Type B pancreatic cell (in vitro differentiated cells): ENCODE measurements at regions not wholly inside any gene's neighbourhood (a gene's known extent, or its start where the extent isn't known, plus 50 kb on each side); places are given as distances from the start of the nearest gene placed in this dataset.

Experiments used
- DNase-seq: peaks from one replicate; pipeline ENCODE4 v3.0.0; 2021; ENCODE audit warnings: mixed read lengths; ENCODE audit not compliant: unreplicated experiment; ENCODE audit errors: extremely low spot score
- H3K27ac Mint-ChIP-seq: 2 replicates; pipeline ENCODE4 v1.8.0; 2021; ENCODE audit warnings: mild to moderate bottlenecking, mixed read lengths
- H3K27me3 Mint-ChIP-seq: 2 replicates; pipeline ENCODE4 v1.8.0; 2021; ENCODE audit warnings: mixed read lengths
- H3K36me3 Mint-ChIP-seq: 2 replicates; pipeline ENCODE4 v1.8.0; 2021; ENCODE audit warnings: mixed read lengths
- H3K4me1 Mint-ChIP-seq: one replicate; pipeline ENCODE4 v1.8.0; 2021; ENCODE audit warnings: mixed read lengths; ENCODE audit not compliant: unreplicated experiment
- H3K4me3 Mint-ChIP-seq: 2 replicates; pipeline ENCODE4 v1.8.0; 2021; ENCODE audit warnings: mild to moderate bottlenecking, mixed read lengths
- H3K9me3 Mint-ChIP-seq: 2 replicates; pipeline ENCODE4 v1.8.0; 2021; ENCODE audit warnings: mixed read lengths
- TF ChIP-seq, protein P1 (sequence below): fragments of 200-600 bp; sonication (generic); conservative IDR thresholded peaks from 2 replicates; pipeline ENCODE4 v1.5.0; 2021; ENCODE audit warnings: antibody characterized with exemption, mild to moderate bottlenecking

DNA sequence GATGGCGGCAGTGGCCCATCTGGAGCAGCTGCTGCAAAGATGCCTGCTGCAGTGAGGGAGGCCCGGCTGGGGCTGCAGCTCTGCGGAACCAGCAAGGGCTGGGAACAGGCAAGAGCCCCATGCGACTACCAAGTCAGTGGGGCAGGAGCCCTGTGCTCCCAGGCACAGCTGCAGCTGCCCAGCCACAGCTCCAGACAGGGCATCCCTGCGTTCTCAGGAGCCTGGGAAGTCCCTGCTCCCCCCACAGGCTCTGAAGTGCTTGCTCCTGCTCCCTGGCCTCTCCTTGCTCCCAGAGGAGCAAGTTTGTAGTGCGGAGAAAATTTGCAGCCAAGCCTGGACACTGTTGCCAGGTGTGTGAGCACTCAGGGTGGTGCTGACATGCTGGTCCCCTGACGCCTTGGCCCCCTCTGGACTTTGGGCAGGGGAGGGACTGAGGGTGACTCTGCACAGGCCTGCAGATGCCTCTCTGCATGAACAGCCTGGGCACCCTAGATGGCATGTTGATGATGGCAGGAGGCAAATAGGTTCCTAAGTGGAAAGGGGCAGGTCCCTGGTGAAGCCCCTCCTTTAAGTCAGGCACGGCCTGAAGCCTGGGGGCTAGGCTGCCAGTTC, 105.6 kb downstream of the LYZL1 start:
- H3K9me3 Mint-ChIP-seq = no peaks in the 10 kb centered on the region
- no peaks in the 10 kb centered on the region for H3K36me3 Mint-ChIP-seq
- peaks cover 18% of the 10 kb centered on the region for H3K4me1 Mint-ChIP-seq
- peaks cover 11% of the 10 kb centered on the region for H3K27me3 Mint-ChIP-seq
- no peak overlapping the region for H3K4me3 Mint-ChIP-seq
- TF ChIP-seq, protein P1, sequence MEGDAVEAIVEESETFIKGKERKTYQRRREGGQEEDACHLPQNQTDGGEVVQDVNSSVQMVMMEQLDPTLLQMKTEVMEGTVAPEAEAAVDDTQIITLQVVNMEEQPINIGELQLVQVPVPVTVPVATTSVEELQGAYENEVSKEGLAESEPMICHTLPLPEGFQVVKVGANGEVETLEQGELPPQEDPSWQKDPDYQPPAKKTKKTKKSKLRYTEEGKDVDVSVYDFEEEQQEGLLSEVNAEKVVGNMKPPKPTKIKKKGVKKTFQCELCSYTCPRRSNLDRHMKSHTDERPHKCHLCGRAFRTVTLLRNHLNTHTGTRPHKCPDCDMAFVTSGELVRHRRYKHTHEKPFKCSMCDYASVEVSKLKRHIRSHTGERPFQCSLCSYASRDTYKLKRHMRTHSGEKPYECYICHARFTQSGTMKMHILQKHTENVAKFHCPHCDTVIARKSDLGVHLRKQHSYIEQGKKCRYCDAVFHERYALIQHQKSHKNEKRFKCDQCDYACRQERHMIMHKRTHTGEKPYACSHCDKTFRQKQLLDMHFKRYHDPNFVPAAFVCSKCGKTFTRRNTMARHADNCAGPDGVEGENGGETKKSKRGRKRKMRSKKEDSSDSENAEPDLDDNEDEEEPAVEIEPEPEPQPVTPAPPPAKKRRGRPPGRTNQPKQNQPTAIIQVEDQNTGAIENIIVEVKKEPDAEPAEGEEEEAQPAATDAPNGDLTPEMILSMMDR = no peak
- H3K27ac Mint-ChIP-seq = no peak overlapping the region
- DNase-seq = no peak

DNA sequence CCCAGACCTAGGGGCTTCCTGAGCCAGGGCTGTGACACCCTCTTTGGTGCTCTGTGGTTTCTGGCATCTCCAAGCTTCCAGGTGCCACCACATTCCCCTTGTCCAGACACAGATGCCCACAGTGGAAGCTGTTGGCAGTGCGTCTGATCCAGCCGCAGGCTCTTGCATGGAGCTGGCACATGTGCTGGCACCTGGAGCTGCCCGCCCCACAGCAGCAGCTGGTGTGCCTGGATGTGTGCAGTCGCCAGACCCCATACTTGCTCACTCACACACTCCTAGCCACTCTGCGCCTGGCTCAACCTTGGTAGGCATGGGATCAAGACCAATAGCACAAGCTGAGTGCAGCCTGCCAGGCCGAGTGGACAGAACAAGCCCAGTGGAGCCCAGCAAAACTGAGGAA, 106.5 kb downstream of the LYZL1 start:
- H3K9me3 Mint-ChIP-seq = peaks cover 6% of the 10 kb centered on the region
- no peaks in the 10 kb centered on the region for H3K36me3 Mint-ChIP-seq
- H3K27me3 Mint-ChIP-seq = peaks cover 11% of the 10 kb centered on the region
- TF ChIP-seq, protein P1 = no peak
- no peak for DNase-seq
- H3K4me3 Mint-ChIP-seq = no peak overlapping the region
- H3K4me1 Mint-ChIP-seq = peaks cover 18% of the 10 kb centered on the region
- H3K27ac Mint-ChIP-seq = no peak overlapping the region

DNA sequence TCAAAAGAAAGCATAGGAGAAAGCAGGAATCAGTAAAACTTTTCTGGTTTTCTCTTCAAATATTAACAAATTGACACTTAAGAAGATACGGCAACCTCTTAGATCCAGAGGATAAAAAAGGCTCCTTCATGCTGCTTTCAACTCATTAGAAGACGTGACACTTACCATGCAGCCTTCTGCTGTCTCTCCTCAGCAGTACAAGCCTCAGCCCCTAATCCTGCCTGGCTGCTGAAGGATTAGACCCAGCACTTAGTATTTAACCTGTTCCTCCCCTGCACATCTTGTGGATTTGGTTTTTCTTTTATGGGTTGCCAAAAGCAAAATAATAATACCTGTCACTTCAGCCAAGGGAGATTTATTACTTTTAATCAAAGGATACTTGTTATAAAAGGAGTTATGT, 108.4 kb downstream of the LYZL1 start:
- no peak overlapping the region for H3K4me3 Mint-ChIP-seq
- TF ChIP-seq, protein P1 = no peak
- H3K4me1 Mint-ChIP-seq = peaks cover 13% of the 10 kb centered on the region
- H3K9me3 Mint-ChIP-seq = peaks cover 16% of the 10 kb centered on the region
- H3K36me3 Mint-ChIP-seq = no peaks in the 10 kb centered on the region
- DNase-seq = no peak
- peaks cover 11% of the 10 kb centered on the region for H3K27me3 Mint-ChIP-seq
- H3K27ac Mint-ChIP-seq = no peak overlapping the region

DNA sequence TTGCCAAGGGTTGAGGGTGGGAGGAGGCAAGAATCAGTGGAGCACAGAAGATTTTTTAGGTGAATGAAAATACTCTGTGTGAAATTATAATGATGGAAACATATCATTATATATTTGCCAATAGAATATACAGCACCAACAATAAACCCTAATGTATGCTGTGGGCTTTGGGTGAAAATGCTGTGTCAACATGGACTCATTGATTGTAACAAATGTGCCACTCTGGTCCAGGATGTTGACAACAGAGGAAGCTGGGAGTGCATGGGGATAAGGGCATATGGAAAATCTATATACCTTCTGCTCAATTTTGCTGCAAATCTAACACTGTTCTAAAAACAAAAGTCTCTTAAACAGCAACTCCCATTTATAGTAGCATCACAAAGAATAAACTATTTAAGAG, 114.3 kb downstream of the LYZL1 start:
- Mint-ChIP-seq H3K27me3 (no peaks in the 10 kb centered on the region), H3K36me3 (no peaks in the 10 kb centered on the region)
- TF ChIP-seq, protein P1 = no peak

DNA sequence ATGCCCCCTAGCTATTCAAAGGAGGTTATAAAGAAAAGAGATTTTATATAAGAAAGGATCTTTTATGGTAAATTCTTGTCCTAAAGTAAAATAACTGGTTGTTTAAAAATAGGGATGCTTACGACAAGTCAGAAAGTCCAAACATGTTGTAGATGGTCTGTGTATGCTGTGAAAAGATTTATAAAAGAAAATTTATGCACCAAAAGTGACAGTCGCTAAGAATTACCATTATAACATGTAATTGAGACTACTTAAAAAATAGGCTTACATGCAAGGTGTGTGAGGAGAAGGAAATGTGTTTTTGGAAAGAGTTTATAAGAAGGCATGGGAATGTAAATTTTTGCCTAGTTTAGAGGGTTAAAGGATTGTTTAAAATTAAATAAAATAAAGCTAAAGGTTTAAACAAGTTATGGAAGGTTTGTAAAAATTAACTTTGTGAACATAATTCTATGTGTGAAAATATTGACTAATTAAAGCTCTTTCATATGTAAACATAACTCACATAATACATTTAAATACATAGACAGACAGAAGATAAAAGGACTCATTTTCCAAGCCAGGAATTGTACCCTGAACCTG, 118.5 kb downstream of the LYZL1 start:
- no peaks in the 10 kb centered on the region for H3K4me1 Mint-ChIP-seq
- H3K27me3 Mint-ChIP-seq = no peaks in the 10 kb centered on the region
- H3K36me3 Mint-ChIP-seq = peaks cover 4% of the 10 kb centered on the region
- DNase-seq = no peak
- H3K27ac Mint-ChIP-seq = no peak overlapping the region
- H3K9me3 Mint-ChIP-seq = peaks cover 4% of the 10 kb centered on the region
- TF ChIP-seq, protein P1 = no peak
- H3K4me3 Mint-ChIP-seq = no peak overlapping the region

More for the DNA sequence above, 114.3 kb downstream of the LYZL1 start:
- no peaks in the 10 kb centered on the region for H3K4me1 Mint-ChIP-seq
- H3K27ac Mint-ChIP-seq = no peak overlapping the region
- DNase-seq = no peak
- peaks cover 19% of the 10 kb centered on the region for H3K9me3 Mint-ChIP-seq
- no peak overlapping the region for H3K4me3 Mint-ChIP-seq
